SU-DHL-6 (cell line): ENCODE measurements at regions not wholly inside any gene's neighbourhood (a gene's known extent, or its start where the extent isn't known, plus 50 kb on each side); places are given as distances from the start of the nearest gene placed in this dataset.

ENCODE experiments used
- H2AFZ ChIP-seq: fragments of 200-600 bp; sonication (generic); 2 replicates; pipeline ENCODE4 v1.6.1; 2014; ENCODE audit warnings: low read depth, mild to moderate bottlenecking, moderate library complexity, mixed read lengths, antibody characterized with exemption, low read length; ENCODE audit not compliant: severe bottlenecking
- H3F3A ChIP-seq: fragments of 200-600 bp; shearing (Covaris generic); 2 replicates; pipeline ENCODE4 v1.6.0; 2016; ENCODE audit warnings: antibody characterized with exemption, mild to moderate bottlenecking; ENCODE audit not compliant: insufficient read depth
- H3K27ac ChIP-seq: fragments of 200-600 bp; sonication (generic); 2 replicates; pipeline ENCODE4 v1.5.1; 2016; ENCODE audit warnings: low read depth, mild to moderate bottlenecking, low read length, moderate library complexity, mixed read lengths
- H3K27me3 ChIP-seq: fragments of 200-600 bp; sonication (generic), shearing (Covaris generic); 2 replicates; pipeline ENCODE4 v1.6.0; 2014; ENCODE audit warnings: mild to moderate bottlenecking, low read length
- H3K36me3 ChIP-seq: fragments of 200-600 bp; sonication (generic); 2 replicates; pipeline ENCODE4 v1.6.1; 2014; ENCODE audit warnings: mild to moderate bottlenecking, low read length, mixed read lengths
- H3K4me2 ChIP-seq: fragments of 300-600, 200-600 bp; shearing (Covaris generic), sonication (generic); 2 replicates; pipeline ENCODE4 v1.6.0; 2014; ENCODE audit warnings: low read length, low read depth, mild to moderate bottlenecking; ENCODE audit not compliant: poor library complexity, severe bottlenecking
- H3K4me3 ChIP-seq: fragments of 200-600 bp; sonication (generic); 2 replicates; pipeline ENCODE4 v1.5.1; 2014; ENCODE audit warnings: antibody characterized with exemption, low read length, mild to moderate bottlenecking, mixed read lengths; ENCODE audit not compliant: insufficient read depth, poor library complexity, severe bottlenecking
- H3K79me2 ChIP-seq: fragments of 200-600 bp; sonication (generic); 2 replicates; pipeline ENCODE4 v1.6.1; 2014; ENCODE audit warnings: mild to moderate bottlenecking, low read length, moderate library complexity; ENCODE audit not compliant: insufficient read depth
- H3K9ac ChIP-seq: fragments of 200-600 bp; sonication (generic); 2 replicates; pipeline ENCODE4 v1.7.0; 2014; ENCODE audit warnings: mild to moderate bottlenecking, low read length
- H3K9me2 ChIP-seq: fragments of 200-600 bp; sonication (generic); replicated peaks from 2 replicates; pipeline ENCODE4 v1.6.1; 2014; ENCODE audit warnings: low read length; ENCODE audit not compliant: insufficient read depth
- H3K9me3 ChIP-seq: fragments of 200-600 bp; sonication (generic); 2 replicates; pipeline ENCODE4 v1.6.1; 2014; ENCODE audit warnings: low read length, mixed read lengths; ENCODE audit not compliant: insufficient read depth
- H4K20me1 ChIP-seq: fragments of 200-600 bp; sonication (generic); 2 replicates; pipeline ENCODE4 v1.6.1; 2014; ENCODE audit warnings: low read depth, mild to moderate bottlenecking, antibody characterized with exemption, low read length, moderate library complexity, mixed read lengths
- EZH2phosphoT487 ChIP-seq: fragments of 200-600 bp; sonication (generic), shearing (Covaris generic); conservative IDR thresholded peaks from 2 replicates; pipeline ENCODE4 v1.6.1; 2018; ENCODE audit warnings: mild to moderate bottlenecking, antibody characterized with exemption, low read length, moderate library complexity, mixed read lengths
- TF ChIP-seq, protein P1 (sequence below): fragments of 200-600 bp; sonication (generic); IDR thresholded peaks from one replicate; pipeline ENCODE4 v1.5.1; 2017; ENCODE audit warnings: antibody characterized with exemption, mild to moderate bottlenecking, low read length, moderate library complexity; ENCODE audit not compliant: insufficient read depth, poor library complexity, severe bottlenecking

DNA sequence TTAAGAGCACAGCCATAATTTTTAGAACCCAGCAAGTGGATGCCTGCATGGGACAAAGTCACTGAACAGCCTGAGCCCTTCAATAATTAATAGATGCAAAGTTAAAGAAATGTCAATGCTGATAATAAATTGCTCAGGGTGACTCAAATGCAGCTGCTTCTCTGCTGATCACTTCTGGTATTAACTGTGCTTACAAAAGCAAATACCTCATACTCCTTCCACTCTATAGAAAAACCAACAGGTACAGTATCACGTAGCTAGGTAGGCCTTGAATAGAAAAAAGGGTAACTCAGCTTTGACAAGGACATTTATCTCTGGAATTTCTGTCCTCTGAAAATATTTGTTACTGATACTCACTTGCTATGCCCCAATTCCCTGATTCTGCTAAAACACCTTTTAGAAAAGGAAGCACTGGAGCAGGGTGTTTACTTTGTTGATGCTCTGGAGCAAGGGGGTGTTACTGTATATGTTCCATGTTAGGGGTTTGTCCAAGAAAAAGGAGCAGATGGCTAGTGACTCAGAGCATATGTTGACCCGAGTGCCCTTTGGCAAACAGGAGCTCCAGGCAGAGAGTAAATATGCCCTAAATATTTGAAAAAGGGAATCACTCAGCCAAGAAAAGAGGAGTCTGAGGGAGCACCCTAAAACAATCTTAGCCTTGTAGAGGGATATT lies 59.1 kb upstream of the RTN4 start:
- no peak overlapping the region for H3K27ac ChIP-seq

DNA sequence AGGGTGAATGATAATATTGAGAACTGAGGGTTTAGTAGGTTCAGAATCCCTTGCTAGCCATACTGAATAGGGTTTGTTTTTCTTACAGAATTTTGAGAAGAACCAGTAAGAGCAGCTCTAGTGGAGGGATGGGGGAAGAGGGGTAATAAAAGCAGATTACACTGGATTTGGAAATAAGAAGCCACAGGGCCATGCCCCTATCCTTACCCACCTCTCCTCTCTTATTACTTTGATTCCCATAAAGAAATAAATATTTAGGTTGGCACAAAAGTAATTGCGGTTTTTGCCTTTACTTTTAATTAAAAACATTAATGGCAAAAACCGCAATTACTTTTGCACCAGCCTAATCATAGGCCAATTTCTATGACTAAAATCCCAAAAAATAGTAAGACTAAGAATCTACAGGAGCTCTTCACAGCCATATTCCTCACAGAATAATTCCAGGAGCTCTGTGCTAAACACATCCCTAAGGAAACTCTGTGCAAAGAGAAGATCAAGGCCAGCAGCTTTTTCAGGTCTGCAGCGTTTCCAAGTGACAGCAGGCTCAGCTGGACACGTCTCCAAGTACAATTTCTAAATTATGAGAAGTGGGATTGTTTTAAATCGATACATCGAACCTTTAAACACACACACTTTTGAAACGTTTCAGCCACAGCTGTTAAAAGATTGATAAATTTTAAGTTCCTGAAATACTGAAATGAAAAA lies 58.4 kb upstream of the RTN4 start:
- no peaks in the 10 kb centered on the region for H3K79me2 ChIP-seq
- no peak overlapping the region for H3K27ac ChIP-seq
- no peaks in the 10 kb centered on the region for H4K20me1 ChIP-seq
- H3K9ac ChIP-seq = no peak overlapping the region
- H3F3A ChIP-seq = no peaks in the 10 kb centered on the region
- H3K27me3 ChIP-seq = no peaks in the 10 kb centered on the region
- TF ChIP-seq, protein P1, sequence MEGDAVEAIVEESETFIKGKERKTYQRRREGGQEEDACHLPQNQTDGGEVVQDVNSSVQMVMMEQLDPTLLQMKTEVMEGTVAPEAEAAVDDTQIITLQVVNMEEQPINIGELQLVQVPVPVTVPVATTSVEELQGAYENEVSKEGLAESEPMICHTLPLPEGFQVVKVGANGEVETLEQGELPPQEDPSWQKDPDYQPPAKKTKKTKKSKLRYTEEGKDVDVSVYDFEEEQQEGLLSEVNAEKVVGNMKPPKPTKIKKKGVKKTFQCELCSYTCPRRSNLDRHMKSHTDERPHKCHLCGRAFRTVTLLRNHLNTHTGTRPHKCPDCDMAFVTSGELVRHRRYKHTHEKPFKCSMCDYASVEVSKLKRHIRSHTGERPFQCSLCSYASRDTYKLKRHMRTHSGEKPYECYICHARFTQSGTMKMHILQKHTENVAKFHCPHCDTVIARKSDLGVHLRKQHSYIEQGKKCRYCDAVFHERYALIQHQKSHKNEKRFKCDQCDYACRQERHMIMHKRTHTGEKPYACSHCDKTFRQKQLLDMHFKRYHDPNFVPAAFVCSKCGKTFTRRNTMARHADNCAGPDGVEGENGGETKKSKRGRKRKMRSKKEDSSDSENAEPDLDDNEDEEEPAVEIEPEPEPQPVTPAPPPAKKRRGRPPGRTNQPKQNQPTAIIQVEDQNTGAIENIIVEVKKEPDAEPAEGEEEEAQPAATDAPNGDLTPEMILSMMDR = no peak
- TF ChIP-seq EZH2phosphoT487 = no peak
- H3K9me2 ChIP-seq = no peaks in the 10 kb centered on the region
- no peaks in the 10 kb centered on the region for H3K9me3 ChIP-seq
- H3K4me3 ChIP-seq = no peak overlapping the region
- H3K36me3 ChIP-seq = no peaks in the 10 kb centered on the region
- no peak overlapping the region for H3K4me2 ChIP-seq
- H2AFZ ChIP-seq = no peak overlapping the region

More for the DNA sequence above, 59.1 kb upstream of the RTN4 start:
- Histone ChIP-seq H2AFZ (no peak overlapping the region), H3F3A (no peaks in the 10 kb centered on the region), H3K27me3 (no peaks in the 10 kb centered on the region), H3K36me3 (no peaks in the 10 kb centered on the region), H3K79me2 (no peaks in the 10 kb centered on the region), H3K4me3 (no peak overlapping the region), H3K9me2 (no peaks in the 10 kb centered on the region), H3K9me3 (no peaks in the 10 kb centered on the region), H4K20me1 (no peaks in the 10 kb centered on the region), H3K9ac (no peak overlapping the region), H3K4me2 (no peak overlapping the region)
- TF ChIP-seq, protein P1 = no peak
- no peak for TF ChIP-seq EZH2phosphoT487

DNA sequence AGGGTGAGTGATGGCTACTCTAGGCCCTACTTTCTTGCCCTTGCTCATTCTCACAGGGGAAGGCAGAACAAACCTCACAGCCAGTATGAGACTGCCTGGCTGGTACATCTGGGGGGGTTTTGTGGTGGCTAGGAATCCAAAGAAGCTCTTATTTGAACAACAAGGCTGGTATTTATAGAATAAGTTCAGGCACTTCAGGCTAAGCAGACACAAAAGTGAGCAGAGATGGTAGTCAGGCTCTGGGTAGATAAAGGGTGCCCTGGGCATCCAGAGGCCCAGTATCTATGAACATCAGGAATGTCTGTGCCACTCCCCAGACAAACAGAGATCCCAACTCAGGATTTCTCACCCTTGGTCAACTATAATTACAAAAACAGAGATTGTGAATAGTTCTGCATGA lies 57.2 kb upstream of the RTN4 start:
- Histone ChIP-seq H3K36me3 (no peaks in the 10 kb centered on the region), H3K9me2 (no peaks in the 10 kb centered on the region), H3K79me2 (no peaks in the 10 kb centered on the region), H3K9me3 (no peaks in the 10 kb centered on the region), H3K4me3 (no peak overlapping the region), H3K27me3 (no peaks in the 10 kb centered on the region), H3K4me2 (no peak overlapping the region), H3F3A (no peaks in the 10 kb centered on the region), H3K9ac (no peak overlapping the region), H4K20me1 (no peaks in the 10 kb centered on the region), H2AFZ (no peak overlapping the region), H3K27ac (no peak overlapping the region)
- TF ChIP-seq, protein P1 = no peak
- no peak for TF ChIP-seq EZH2phosphoT487
